ENCODE measurements at regions not wholly inside any gene's neighbourhood (a gene's known extent, or its start where the extent isn't known, plus 50 kb on each side); places are given as distances from the start of the nearest gene placed in this dataset.

GRCh38 chr5:175045820-175046219 is 321.4 kb downstream of the MSX2 start:
- Histone ChIP-seq H3K27me3 (replicated peaks in 1 of 7) (no peaks in the 10 kb centered on the region), H3K36me3 (no peaks in the 10 kb centered on the region), H3K4me3 (no peak overlapping the region), H3K9me3 (no peaks in the 10 kb centered on the region), H3K4me1 (no peaks in the 10 kb centered on the region), H3K27ac (no peak overlapping the region)
- WGBS, 5 donors = 73 to 83% (median 77%) methylated on average over 5 of the region's 5 CpGs
- TF ChIP-seq POLR2A (IDR thresholded peaks at IDR 0.05) = no peak
- no peak for TF ChIP-seq CTCF (IDR thresholded peaks at IDR 0.05 in 8 of 11, conservative IDR thresholded peaks at IDR 0.05 in 3 of 11)
- no peak for TF ChIP-seq POLR2AphosphoS5 (IDR thresholded peaks at IDR 0.05)
- no peak for DNase-seq
- intact Hi-C loops (cut with DNase I; ENCODE audit: low total_unique reads) = no loop called here

GRCh38 chr5:175037820-175038219 is 313.4 kb downstream of the MSX2 start:
- TF ChIP-seq POLR2A (IDR thresholded peaks at IDR 0.05) (no peak), POLR2AphosphoS5 (IDR thresholded peaks at IDR 0.05) (no peak), CTCF (IDR thresholded peaks at IDR 0.05 in 8 of 11, conservative IDR thresholded peaks at IDR 0.05 in 3 of 11) (no peak)
- Histone ChIP-seq H3K4me3 (no peak overlapping the region), H3K4me1 (no peaks in the 10 kb centered on the region), H3K9me3 (peaks cover 0 to 16% (median 0%) of the 10 kb centered on the region in 8 donors), H3K27ac (no peak overlapping the region), H3K27me3 (replicated peaks in 1 of 7) (no peaks in the 10 kb centered on the region), H3K36me3 (no peaks in the 10 kb centered on the region)
- 83 to 100% (median 93%) methylated on average over 2 of the region's 2 CpGs for WGBS, 5 donors
- no peak for DNase-seq
- intact Hi-C loops (cut with DNase I; ENCODE audit: low total_unique reads) = no loop called here

GRCh38 chr5:175035882-175036533 is 311.6 kb downstream of the MSX2 start:
- no peaks in the 10 kb centered on the region for H3K4me1 ChIP-seq
- no peaks in the 10 kb centered on the region for H3K27me3 ChIP-seq (replicated peaks in 1 of 7)
- WGBS, 5 donors = 0 to 41% (median 29%) methylated on average over 1 of the region's 1 CpG
- no peak for TF ChIP-seq POLR2A (IDR thresholded peaks at IDR 0.05)
- no peaks in the 10 kb centered on the region for H3K36me3 ChIP-seq
- no peak overlapping the region for H3K4me3 ChIP-seq
- H3K27ac ChIP-seq = no peak overlapping the region
- DNase-seq = no peak
- intact Hi-C loops (cut with DNase I; ENCODE audit: low total_unique reads) = no loop called here
- peaks cover 0 to 16% (median 0%) of the 10 kb centered on the region in 8 donors for H3K9me3 ChIP-seq

- H3K27me3 ChIP-seq (replicated peaks in 1 of 7) = no peaks in the 10 kb centered on the region
- 83 to 92% (median 87%) methylated on average over 3 of the region's 3 CpGs for WGBS, 5 donors
- no peak for TF ChIP-seq POLR2AphosphoS5 (IDR thresholded peaks at IDR 0.05)
- no peak for TF ChIP-seq POLR2A (IDR thresholded peaks at IDR 0.05)
- intact Hi-C loops (cut with DNase I; ENCODE audit: low total_unique reads) = no loop called here
- no peaks in the 10 kb centered on the region for H3K4me1 ChIP-seq
- no peaks in the 10 kb centered on the region for H3K36me3 ChIP-seq
- no peak overlapping the region for H3K4me3 ChIP-seq
- peaks cover 0 to 16% (median 0%) of the 10 kb centered on the region in 8 donors for H3K9me3 ChIP-seq
- DNase-seq = no peak
- H3K27ac ChIP-seq = no peak overlapping the region
Measured at GRCh38 chr5:175034924-175035323, 310.5 kb downstream of the MSX2 start.

- Histone ChIP-seq H3K36me3 (no peaks in the 10 kb centered on the region), H3K4me1 (no peaks in the 10 kb centered on the region), H3K27me3 (replicated peaks in 1 of 7) (no peaks in the 10 kb centered on the region), H3K9me3 (peaks cover 0 to 16% (median 0%) of the 10 kb centered on the region in 8 donors), H3K27ac (no peak overlapping the region), H3K4me3 (no peak overlapping the region)
- no peak for DNase-seq
- TF ChIP-seq CTCF (IDR thresholded peaks at IDR 0.05 in 8 of 11, conservative IDR thresholded peaks at IDR 0.05 in 3 of 11) = no peak
- TF ChIP-seq POLR2AphosphoS5 (IDR thresholded peaks at IDR 0.05) = no peak
- no peak for TF ChIP-seq POLR2A (IDR thresholded peaks at IDR 0.05)
- WGBS, 5 donors = 75 to 89% (median 79%) methylated on average over 3 to 4 of the region's 4 CpGs
- intact Hi-C loops (cut with DNase I; ENCODE audit: low total_unique reads) = no loop called here
Measured at GRCh38 chr5:175032741-175033151, 308.4 kb downstream of the MSX2 start.

Data from spleen (tissue), 11 donors.